ENCODE measurements at regions not wholly inside any gene's neighbourhood (a gene's known extent, or its start where the extent isn't known, plus 50 kb on each side); places are given as distances from the start of the nearest gene placed in this dataset.

DNA sequence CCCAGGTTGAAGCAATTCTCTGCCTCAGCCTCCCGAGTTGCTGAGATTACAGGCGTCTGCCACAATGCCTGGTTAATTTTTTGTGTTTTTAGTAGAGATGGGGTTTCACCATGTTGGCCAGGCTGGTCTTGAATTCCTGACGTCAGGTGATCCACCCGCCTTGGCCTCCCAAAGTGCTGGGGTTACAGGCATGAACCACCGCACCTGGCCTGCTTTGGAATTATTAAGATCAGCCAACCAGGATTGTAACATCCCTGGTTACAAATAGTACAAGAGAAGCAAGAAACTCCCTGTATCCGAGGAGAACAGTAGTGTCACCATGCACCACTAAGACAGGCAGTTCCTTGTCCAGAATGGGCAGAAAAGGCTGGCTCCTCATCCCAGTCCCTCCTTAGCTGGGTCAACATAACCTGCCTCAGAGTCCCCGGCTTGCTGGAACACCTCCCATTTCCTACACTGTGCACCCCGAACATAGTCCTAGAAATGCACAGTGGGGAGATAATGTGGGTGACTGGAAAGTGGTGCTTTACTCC is 77.2 kb upstream of the INCENP start:
- H3K27ac ChIP-seq = no peak overlapping the region
- H3K36me3 ChIP-seq = no peaks in the 10 kb centered on the region
- H3K4me1 ChIP-seq = no peaks in the 10 kb centered on the region
- no peak for DNase-seq (ENCODE audit: low spot score in 2 of 2)
- WGBS, 2 donors = 80 to 81% methylated on average over 8 of the region's 8 CpGs
- no peaks in the 10 kb centered on the region for H3K9me3 ChIP-seq
- no peak overlapping the region for H3K4me3 ChIP-seq
- no peaks in the 10 kb centered on the region for H3K27me3 ChIP-seq
- TF ChIP-seq EP300 (IDR thresholded peaks at IDR 0.05) (no peak), POLR2A (IDR thresholded peaks at IDR 0.05) (no peak), CTCF (IDR thresholded peaks at IDR 0.05) (no peak)

DNA sequence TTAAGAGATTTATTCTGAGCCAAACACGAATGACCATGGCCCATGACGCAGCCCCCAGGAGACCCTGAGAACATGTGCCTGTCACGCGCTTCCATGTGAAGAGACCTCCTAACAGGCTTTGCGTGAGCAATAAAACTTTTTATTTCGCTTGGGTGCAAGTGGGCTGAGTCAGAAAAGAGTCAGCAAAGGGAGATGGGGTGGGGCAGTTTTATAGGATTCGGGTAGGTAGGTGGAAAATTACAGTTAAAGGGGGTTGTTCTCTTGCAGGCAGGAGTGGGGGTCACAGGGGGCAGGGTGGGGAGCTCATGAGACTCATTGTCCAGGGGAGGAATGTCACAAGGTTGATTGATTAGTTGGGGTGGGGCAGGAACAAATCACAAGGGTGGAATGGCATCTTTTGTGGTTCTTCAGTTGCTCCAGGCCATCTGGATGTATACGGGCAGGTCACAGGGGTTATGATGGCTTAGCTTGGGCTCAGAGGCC is 77.2 kb upstream of the FTH1 start:
- Histone ChIP-seq H3K4me3 (no peak overlapping the region), H3K36me3 (no peaks in the 10 kb centered on the region), H3K4me1 (no peaks in the 10 kb centered on the region), H3K27me3 (no peaks in the 10 kb centered on the region), H3K9me3 (no peaks in the 10 kb centered on the region), H3K27ac (no peak overlapping the region)
- 82 to 85% methylated on average over 8 of the region's 8 CpGs for WGBS, 2 donors
- DNase-seq (ENCODE audit: low spot score in 2 of 2) = no peak
- no peak for TF ChIP-seq EP300 (IDR thresholded peaks at IDR 0.05)
- no peak for TF ChIP-seq CTCF (IDR thresholded peaks at IDR 0.05)
- no peak for TF ChIP-seq POLR2A (IDR thresholded peaks at IDR 0.05)

DNA sequence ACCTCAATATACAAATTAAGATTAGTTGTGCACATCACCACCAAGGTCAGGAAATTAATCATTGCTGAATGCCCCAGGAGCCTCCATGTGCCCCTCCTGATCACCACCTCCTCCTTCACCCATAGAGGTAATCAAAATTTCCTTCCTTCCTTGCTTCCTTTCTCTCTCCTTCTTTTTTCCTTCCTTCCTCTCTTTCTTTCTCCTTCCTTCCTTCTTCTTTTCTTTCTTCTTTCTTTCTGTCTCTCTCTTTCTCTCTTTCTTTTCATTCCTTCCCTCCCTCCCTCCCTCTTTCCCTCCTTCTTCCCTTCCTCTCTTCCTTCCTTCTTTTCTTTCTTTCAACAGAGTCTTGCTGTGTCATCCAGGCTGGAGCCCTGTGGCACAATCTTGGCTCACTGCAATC is 67.9 kb upstream of the FTH1 start:
- no peak overlapping the region for H3K4me3 ChIP-seq
- H3K27me3 ChIP-seq = no peaks in the 10 kb centered on the region
- DNase-seq (ENCODE audit: low spot score in 2 of 2) = no peak
- no peak overlapping the region for H3K27ac ChIP-seq
- peaks cover 0 to 15% (median 0%) of the 10 kb centered on the region in 4 donors for H3K9me3 ChIP-seq
- TF ChIP-seq POLR2A (IDR thresholded peaks at IDR 0.05) = no peak
- no peak for TF ChIP-seq EP300 (IDR thresholded peaks at IDR 0.05)
- H3K4me1 ChIP-seq = no peaks in the 10 kb centered on the region
- H3K36me3 ChIP-seq = no peaks in the 10 kb centered on the region

DNA sequence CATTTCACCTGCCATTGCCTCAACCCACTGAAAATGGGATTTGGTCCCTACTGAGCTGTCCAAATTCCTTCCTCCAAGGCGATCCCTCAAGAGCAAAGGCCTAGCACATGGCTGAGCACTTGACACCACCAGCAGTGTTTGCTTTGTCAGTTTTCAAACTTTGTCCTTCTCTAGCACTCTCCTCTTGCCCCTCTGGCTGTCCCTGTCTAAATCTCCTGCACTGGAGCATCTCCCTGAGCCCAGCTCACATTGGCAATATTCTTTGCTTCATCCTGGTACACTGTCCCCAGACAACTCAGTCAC is 66.6 kb upstream of the FTH1 start:
- Histone ChIP-seq H3K9me3 (peaks cover 0 to 15% (median 0%) of the 10 kb centered on the region in 4 donors), H3K4me1 (no peaks in the 10 kb centered on the region), H3K4me3 (no peak overlapping the region), H3K27ac (no peak overlapping the region), H3K27me3 (no peaks in the 10 kb centered on the region), H3K36me3 (no peaks in the 10 kb centered on the region)
- WGBS, 2 donors = 67 to 92% methylated on average over 1 of the region's 1 CpG
- no peak for TF ChIP-seq EP300 (IDR thresholded peaks at IDR 0.05)
- TF ChIP-seq POLR2A (IDR thresholded peaks at IDR 0.05) = no peak
- no peak for DNase-seq (ENCODE audit: low spot score in 2 of 2)

GRCh38 chr11:62033191-62034035 is 66.0 kb upstream of the FTH1 start:
- peak in 1 of 2 donors; percentile 10 for DNase-seq (ENCODE audit: low spot score in 2 of 2)
- no peaks in the 10 kb centered on the region for H3K27me3 ChIP-seq
- TF ChIP-seq POLR2A (IDR thresholded peaks at IDR 0.05) (no peak), EP300 (IDR thresholded peaks at IDR 0.05) (no peak)
- peaks cover 0 to 13% (median 0%) of the 10 kb centered on the region in 4 donors for H3K9me3 ChIP-seq
- no peaks in the 10 kb centered on the region for H3K4me1 ChIP-seq
- H3K4me3 ChIP-seq = no peak overlapping the region
- H3K36me3 ChIP-seq = no peaks in the 10 kb centered on the region
- 68 to 77% methylated on average over 12 of the region's 12 CpGs for WGBS, 2 donors
- no peak overlapping the region for H3K27ac ChIP-seq

- 82 to 86% methylated on average over 8 of the region's 8 CpGs for WGBS, 2 donors
- no peaks in the 10 kb centered on the region for H3K36me3 ChIP-seq
- no peak overlapping the region for H3K4me3 ChIP-seq
- H3K9me3 ChIP-seq = peaks cover 0 to 11% (median 0%) of the 10 kb centered on the region in 4 donors
- no peak overlapping the region for H3K27ac ChIP-seq
- DNase-seq (ENCODE audit: low spot score in 2 of 2) = no peak
- no peak for TF ChIP-seq POLR2A (IDR thresholded peaks at IDR 0.05)
- no peak for TF ChIP-seq EP300 (IDR thresholded peaks at IDR 0.05)
- no peak for TF ChIP-seq CTCF (IDR thresholded peaks at IDR 0.05)
- no peaks in the 10 kb centered on the region for H3K27me3 ChIP-seq
- no peaks in the 10 kb centered on the region for H3K4me1 ChIP-seq
These were observed 62.7 kb upstream of the FTH1 start for GRCh38 chr11:62030071-62030684.

All from tibial nerve (tissue), 4 donors.